GM18858 (cell line): ENCODE measurements at regions not wholly inside any gene's neighbourhood (a gene's known extent, or its start where the extent isn't known, plus 50 kb on each side); places are given as distances from the start of the nearest gene placed in this dataset.

Experiments
- ATAC-seq: cut with Tn5 transposase; IDR thresholded peaks from one replicate; pipeline ENCODE4 v1.9.1; 2021; ENCODE audit not compliant: unreplicated experiment

GRCh38 chr5:161134956-161135355 lies 282.9 kb upstream of the ATP10B start:
- ATAC-seq: no peak

DNA sequence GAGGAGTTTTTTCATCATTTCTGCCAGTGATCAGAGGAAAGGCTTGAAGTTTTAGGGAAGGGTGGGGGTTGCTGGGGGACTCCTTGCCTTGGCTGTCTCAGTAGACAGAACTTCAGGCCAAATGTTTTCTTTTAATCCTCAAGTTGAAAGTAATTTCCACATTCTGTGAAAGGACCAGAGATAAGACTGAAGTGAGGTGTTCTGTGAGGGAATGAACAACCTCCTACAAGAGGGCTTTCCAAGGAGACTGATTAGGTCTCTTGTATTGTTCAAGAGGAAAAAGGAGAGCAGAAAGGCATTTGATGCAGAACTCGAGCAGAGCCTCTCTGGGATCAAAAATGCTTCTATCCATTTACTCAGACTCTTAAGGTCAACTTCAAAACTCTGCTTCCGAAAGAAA lies 282.1 kb upstream of the ATP10B start:
- no peak for ATAC-seq

DNA sequence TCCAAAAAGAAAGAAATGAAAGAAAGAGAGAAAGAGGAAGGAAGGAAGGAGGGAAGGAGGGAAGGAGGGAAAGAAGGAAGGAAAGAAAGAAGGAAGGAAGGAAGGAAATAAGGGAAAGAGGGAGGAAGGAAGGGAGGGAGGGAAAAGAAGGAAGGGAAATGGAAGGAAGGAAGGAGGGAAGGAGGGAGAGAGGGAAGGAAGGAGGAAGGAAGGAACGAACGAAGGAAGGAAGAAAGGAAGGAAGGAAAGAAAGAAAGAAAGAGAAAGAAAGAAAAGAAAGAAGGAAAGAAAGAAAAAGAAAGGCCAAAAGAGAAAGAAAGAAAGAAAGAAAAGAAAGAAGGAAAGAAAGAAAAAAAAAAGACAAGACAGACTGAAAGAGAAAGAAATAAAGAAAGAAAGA lies 263.9 kb upstream of the ATP10B start:
- no peak for ATAC-seq

- ATAC-seq: no peak
Measured at GRCh38 chr5:161112371-161112770, 260.4 kb upstream of the ATP10B start.

DNA sequence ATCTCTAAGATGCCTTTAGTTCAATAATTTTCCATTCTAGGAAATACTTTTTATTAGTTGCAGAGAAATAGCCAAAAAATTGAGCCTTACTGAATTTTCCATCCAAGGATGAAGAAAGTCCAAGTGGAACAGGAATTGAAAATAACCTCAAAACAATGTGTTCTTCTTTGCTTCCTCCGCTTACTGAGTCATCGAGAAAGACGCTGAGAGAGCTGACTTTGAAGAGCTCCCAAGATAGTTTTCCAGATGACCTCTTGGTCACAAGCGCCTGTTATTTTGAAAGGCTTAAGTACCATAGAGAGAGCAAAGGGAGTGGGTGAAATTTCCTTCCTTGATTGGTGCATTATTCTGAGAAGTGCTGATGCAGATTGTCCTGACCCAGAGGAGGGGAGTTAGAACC lies 253.5 kb upstream of the ATP10B start:
- ATAC-seq: no peak

- ATAC-seq: no peak
Measured at GRCh38 chr5:161098516-161098915, 246.5 kb upstream of the ATP10B start.

GRCh38 chr5:161096581-161096980 lies 244.6 kb upstream of the ATP10B start:
- ATAC-seq: no peak

GRCh38 chr5:161095953-161096352 lies 243.9 kb upstream of the ATP10B start:
- no peak for ATAC-seq

DNA sequence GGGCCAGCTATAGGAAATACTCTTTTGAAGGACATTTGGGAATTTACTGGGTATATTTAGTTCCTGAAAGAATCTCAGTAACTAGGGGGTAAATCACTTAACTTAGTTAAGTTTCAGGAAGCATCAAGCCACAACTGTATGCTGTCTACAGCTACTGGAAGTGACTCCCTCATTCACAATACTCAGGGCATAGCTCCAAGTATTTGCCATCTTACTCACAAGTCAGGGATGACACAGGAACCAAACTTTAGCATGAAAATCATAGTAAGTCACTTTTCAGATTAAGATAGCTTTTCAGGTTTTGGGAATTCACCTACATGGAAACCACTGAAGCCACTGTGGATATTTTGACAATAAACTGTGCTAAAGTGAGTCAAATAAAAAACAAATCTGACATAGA lies 242.4 kb upstream of the ATP10B start:
- ATAC-seq: no peak

- no peak for ATAC-seq
Measured at GRCh38 chr5:161093100-161093499, 241.1 kb upstream of the ATP10B start.

- ATAC-seq: no peak
Measured at GRCh38 chr5:161089569-161089968, 237.6 kb upstream of the ATP10B start.

GRCh38 chr5:161086461-161086860 lies 234.4 kb upstream of the ATP10B start:
- no peak for ATAC-seq

- no peak for ATAC-seq
Measured at GRCh38 chr5:161085056-161085455, 233.0 kb upstream of the ATP10B start.

GRCh38 chr5:161084115-161084514 lies 232.1 kb upstream of the ATP10B start:
- no peak for ATAC-seq

DNA sequence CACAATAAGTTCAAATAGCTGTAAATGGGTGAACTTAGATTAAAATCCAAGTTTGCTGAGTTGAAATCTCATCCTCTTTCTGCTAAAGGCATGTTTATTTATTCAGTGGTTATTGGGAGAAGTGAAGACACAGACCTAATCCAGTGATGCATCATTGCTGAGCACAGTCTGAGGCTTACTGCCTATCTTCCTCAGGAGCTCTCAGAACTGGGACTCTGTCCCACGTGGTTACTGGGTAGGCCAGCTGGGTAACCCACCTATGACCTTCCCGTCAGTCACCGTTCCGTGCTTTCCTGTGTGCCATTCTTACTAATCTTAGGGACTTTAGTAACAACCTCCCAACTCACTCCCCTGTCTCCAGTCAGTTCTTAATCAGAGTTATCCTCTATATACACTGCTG lies 226.8 kb upstream of the ATP10B start:
- no peak for ATAC-seq

DNA sequence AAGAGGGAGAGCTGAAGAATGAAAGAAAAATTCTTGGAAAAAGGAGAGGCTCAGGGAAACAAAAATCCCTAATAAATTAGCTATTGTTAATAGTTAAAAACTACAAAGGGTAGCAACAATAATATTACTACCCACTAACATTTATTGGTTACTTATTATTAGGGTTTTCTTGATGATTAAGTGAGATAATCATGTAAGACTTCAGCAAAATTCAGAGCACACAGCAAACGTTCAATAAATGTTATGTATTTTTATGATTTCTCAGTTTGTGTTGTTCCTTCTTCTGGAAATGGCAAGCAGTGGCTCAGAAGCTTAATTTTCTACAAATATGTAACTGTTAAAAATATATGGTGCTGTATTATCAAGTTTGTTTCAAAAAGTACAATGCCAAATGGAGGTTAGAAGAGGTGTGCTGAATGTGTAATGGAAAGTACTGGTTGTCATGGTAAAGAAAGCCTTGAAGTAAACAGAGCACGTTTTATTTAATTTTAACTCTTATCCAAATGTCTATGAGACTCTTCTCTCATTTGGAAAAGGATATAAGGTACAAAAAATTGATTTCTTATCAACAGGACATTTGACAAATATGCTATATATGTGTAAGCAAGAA lies 226.0 kb upstream of the ATP10B start:
- ATAC-seq: no peak

DNA sequence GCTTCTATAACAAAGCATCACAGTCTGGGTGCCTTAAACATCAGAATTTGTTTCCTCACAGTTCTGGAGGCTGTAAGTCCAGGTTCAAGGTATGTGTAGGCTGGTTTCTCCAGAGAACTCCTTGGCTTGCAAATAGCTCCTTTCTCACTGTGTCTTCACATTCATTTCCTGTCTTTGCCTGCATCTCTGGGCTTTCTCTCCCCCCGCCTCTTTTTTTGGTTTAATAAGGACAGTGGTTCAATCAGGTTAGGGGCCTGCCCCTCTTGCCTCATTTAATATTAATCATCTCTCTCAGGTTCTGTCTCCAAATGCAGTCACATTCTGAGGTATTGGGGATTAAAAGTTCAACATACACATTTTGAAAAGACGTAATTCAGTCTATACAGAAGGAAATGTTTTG lies 225.5 kb upstream of the ATP10B start:
- no peak for ATAC-seq

DNA sequence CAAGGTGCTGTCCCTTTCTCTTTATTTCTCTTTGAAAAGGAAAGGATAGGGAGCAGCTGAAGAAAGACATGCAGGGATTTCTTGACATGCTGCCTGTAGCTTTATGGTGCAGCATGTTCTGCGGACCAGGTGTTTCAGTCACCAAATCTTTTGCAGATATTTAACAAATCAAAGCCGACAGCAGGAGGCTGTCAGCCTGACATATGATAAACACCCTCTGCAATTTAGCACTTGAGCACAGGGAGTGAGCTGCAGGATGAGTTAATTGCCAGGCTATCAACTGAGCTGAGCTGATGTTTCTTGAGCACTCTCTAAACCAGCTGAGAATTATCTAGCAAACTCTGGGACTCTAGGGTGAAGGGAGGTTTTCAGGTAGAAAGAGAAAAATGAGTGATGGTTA lies 212.8 kb upstream of the ATP10B start:
- ATAC-seq: no peak

DNA sequence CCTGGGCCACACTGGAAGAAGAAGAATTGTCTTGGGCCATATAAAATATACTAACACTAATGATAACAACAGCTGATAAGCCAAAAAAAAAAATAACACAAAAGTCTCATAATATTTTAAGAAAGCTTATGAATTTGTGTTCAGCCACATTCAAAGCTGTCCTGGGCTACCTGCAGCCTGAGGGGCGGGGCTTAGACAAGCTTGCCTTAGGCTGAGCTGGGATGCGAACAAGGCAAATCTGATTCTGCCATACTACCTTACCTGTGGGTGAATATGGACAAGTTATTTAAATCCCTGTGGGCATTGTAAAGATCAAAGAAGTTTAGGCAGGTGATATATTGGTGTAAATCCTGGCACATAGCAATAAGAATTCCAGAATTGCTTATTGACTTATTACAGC lies 212.3 kb upstream of the ATP10B start:
- no peak for ATAC-seq

DNA sequence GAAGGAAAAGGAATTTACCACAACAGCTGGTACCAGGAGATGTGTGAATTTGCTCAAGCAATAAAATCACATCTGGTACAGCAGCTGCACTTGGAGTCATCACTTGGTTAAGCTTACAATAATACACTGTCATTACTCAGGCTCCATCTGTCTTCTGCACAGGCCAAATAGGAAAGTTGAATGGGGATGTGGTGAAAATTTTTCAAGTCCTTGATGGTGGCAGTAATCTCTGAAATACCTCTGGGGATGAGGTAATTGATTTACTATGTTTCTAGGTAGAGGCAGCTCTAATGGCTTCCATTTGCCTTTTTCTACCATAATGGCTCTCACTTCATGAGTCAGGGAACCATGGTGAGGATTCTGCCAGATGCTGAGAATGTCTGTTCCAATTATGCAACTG lies 206.8 kb upstream of the ATP10B start:
- ATAC-seq: no peak

DNA sequence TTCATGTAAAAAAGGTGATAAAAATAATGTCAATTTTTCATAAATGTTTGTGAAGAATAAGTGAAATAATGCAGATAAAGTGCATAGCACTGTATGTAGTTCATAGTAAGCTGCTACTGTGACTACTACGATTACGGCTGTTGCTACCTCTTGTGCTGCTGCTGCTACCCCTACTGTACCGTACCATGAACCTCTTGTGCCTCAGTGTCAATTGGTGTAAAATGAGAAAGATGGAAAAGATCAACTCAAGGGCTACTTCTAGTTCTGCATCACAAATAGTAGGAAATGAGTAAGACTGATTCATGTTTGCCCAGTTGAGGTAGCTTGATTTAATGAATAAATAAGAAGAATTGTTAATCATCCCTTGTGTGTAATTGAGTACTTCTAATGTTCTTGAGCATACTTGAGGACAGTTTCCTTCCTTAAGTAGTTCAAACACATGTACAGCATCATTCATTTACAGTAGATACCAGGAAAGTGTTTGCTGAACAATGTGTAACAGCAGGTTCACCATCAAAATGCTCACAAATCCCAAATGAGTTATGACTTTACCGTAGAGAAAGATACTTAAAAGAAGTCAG lies 200.0 kb upstream of the ATP10B start:
- ATAC-seq: no peak

DNA sequence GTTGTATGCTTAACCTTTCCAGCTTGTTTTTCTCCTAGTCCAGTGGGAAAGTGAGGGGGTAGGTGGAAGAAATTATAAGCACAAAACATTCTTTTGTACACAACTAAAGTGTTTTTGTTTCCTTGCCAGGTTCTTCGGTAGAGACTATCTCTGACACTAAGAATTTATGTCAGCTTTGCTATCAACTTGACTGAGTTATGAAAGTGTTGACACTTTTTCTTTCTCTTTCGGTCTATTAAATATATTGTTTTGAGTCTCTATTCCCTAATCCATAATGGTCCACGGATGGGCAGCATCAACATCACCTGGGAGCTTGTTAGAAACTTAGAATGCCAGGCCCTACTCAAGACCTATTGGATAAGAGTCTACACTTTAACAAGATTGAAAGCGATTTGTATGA lies 195.0 kb upstream of the ATP10B start:
- ATAC-seq: no peak

DNA sequence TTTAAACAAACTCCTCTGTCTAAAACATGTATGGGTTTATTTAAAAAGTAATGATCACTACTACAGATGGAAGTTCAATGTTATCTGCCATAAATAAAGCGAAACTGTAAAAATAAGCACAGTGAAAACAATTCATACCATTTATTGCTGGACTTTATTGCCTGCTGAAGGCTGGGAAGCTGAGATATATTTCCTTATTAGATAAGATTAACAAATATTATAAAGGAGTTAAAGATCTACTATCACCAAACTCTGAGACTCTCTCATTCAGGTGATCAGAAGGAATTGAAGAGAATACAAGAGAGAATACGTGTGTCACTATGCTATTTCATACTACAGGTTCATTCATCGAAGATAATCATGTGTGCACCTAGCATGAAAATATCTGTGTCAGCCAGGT lies 190.9 kb upstream of the ATP10B start:
- no peak for ATAC-seq
